GM23338 (cell line): ENCODE measurements at regions not wholly inside any gene's neighbourhood (a gene's known extent, or its start where the extent isn't known, plus 50 kb on each side); places are given as distances from the start of the nearest gene placed in this dataset.

Experiments used
- ATAC-seq: fragments of 200-7000 bp; cut with Tn5 transposase; 3 replicates; pipeline ENCODE4 v1.9.1; 2020
- DNase-seq: peaks from one replicate; pipeline ENCODE4 v3.0.0-alpha.2; 2015; ENCODE audit warnings: low spot score
- H2AFZ ChIP-seq: fragments of 200-600 bp; sonication (generic); 2 replicates; pipeline ENCODE4 v1.8.0; 2016; ENCODE audit warnings: antibody characterized with exemption, mild to moderate bottlenecking, moderate library complexity
- H3F3A ChIP-seq: fragments of 200-600 bp; sonication (generic); replicated peaks from 2 replicates; pipeline ENCODE4 v1.8.0; 2017; ENCODE audit warnings: antibody characterized with exemption, mixed run types, low read depth
- H3K27ac ChIP-seq: fragments of 200-600 bp; sonication (generic); 2 replicates; pipeline ENCODE4 v1.6.1; 2016; ENCODE audit warnings: low read depth
- H3K27me3 ChIP-seq: fragments of 200-600 bp; sonication (generic); 2 replicates; pipeline ENCODE4 v1.8.0; 2016; ENCODE audit warnings: mild to moderate bottlenecking, mixed run types, moderate library complexity; ENCODE audit not compliant: insufficient read depth
- H3K36me3 ChIP-seq: fragments of 200-600 bp; sonication (generic); 2 replicates; pipeline ENCODE4 v1.8.0; 2016; ENCODE audit warnings: mild to moderate bottlenecking; ENCODE audit not compliant: insufficient read depth
- H3K4me1 ChIP-seq: fragments of 200-600 bp; sonication (generic); 2 replicates; pipeline ENCODE4 v1.8.0; 2016; ENCODE audit warnings: mild to moderate bottlenecking, moderate library complexity; ENCODE audit not compliant: insufficient read depth
- H3K4me2 ChIP-seq: fragments of 200-600 bp; sonication (generic); 2 replicates; pipeline ENCODE4 v1.7.1; 2017; ENCODE audit warnings: mixed run types
- H3K4me3 ChIP-seq: fragments of 200-600 bp; sonication (generic); 2 replicates; pipeline ENCODE4 v1.6.1; 2016; ENCODE audit warnings: mixed run types
- H3K79me2 ChIP-seq: fragments of 200-600 bp; sonication (generic); replicated peaks from 2 replicates; pipeline ENCODE4 v1.8.0; 2017; ENCODE audit warnings: mild to moderate bottlenecking; ENCODE audit not compliant: insufficient read depth
- H3K9me2 ChIP-seq: fragments of 200-600 bp; sonication (generic); 2 replicates; pipeline ENCODE4 v1.8.0; 2017; ENCODE audit not compliant: insufficient read depth
- H4K20me1 ChIP-seq: fragments of 200-600 bp; sonication (generic); replicated peaks from 2 replicates; pipeline ENCODE4 v1.8.0; 2017; ENCODE audit warnings: mild to moderate bottlenecking; ENCODE audit not compliant: insufficient read depth
- H3K27ac Mint-ChIP-seq: 2 replicates; pipeline ENCODE4 v1.8.0; 2020; ENCODE audit warnings: inconsistent platforms, mild to moderate bottlenecking, moderate library complexity, mixed read lengths
- H3K27me3 Mint-ChIP-seq: 3 replicates; pipeline ENCODE4 v1.8.0; 2022; ENCODE audit warnings: low read depth, mild to moderate bottlenecking, moderate library complexity, mixed read lengths, inconsistent platforms; ENCODE audit not compliant: insufficient read depth, poor library complexity
- H3K36me3 Mint-ChIP-seq: 3 replicates; pipeline ENCODE4 v1.8.0; 2021; ENCODE audit warnings: low read depth, mild to moderate bottlenecking, inconsistent platforms, moderate library complexity, mixed read lengths
- H3K4me1 Mint-ChIP-seq: 3 replicates; pipeline ENCODE4 v1.8.0; 2020; ENCODE audit warnings: mild to moderate bottlenecking, inconsistent platforms, mixed read lengths
- H3K4me3 Mint-ChIP-seq: 3 replicates; pipeline ENCODE4 v1.8.0; 2021; ENCODE audit warnings: moderate library complexity, mild to moderate bottlenecking, inconsistent platforms, mixed read lengths
- H3K9me3 Mint-ChIP-seq: 3 replicates; pipeline ENCODE4 v1.8.0; 2020; ENCODE audit warnings: moderate library complexity, mild to moderate bottlenecking, inconsistent platforms, mixed read lengths
- CREB1 ChIP-seq: fragments of 250-450 bp; sonication (Bioruptor Pico); IDR thresholded peaks from 2 replicates; pipeline ENCODE4 v1.5.0; 2020; ENCODE audit warnings: low read depth, mild to moderate bottlenecking, moderate library complexity
- CTCF ChIP-seq, 2 experiments: fragments of 200-600 bp in 1 of 2; sonication (generic) in 1 of 2; conservative IDR thresholded peaks; 2 replicates each; pipeline versions ENCODE4 v1.5.1 to v1.6.1; 2016 to 2017; ENCODE audit warnings: antibody characterized with exemption in 2 of 2, low read depth in 2 of 2, mild to moderate bottlenecking in 2 of 2, moderate library complexity in 1 of 2
- ETS1 ChIP-seq: IDR thresholded peaks from 2 replicates; pipeline ENCODE4 v1.6.1; 2016; ENCODE audit warnings: antibody characterized with exemption
- EZH2 ChIP-seq: fragments of 200-600 bp; sonication (generic); IDR thresholded peaks from one replicate; pipeline ENCODE4 v1.8.0; 2017; ENCODE audit warnings: antibody characterized with exemption, mild to moderate bottlenecking, low read depth; ENCODE audit not compliant: unreplicated experiment
- EZH2phosphoT487 ChIP-seq: fragments of 200-600 bp; sonication (generic); IDR thresholded peaks from one replicate; pipeline ENCODE4 v1.8.1; 2018; ENCODE audit warnings: antibody characterized with exemption; ENCODE audit not compliant: unreplicated experiment
- JUNB ChIP-seq: IDR thresholded peaks from one replicate; pipeline ENCODE4 v1.6.1; 2016; ENCODE audit warnings: antibody characterized with exemption; ENCODE audit not compliant: unreplicated experiment
- NANOG ChIP-seq: IDR thresholded peaks from 2 replicates; pipeline ENCODE4 v1.6.1; 2016; ENCODE audit warnings: antibody characterized with exemption, borderline replicate concordance
- POLR2AphosphoS5 ChIP-seq: IDR thresholded peaks from 2 replicates; pipeline ENCODE4 v1.6.1; 2016; ENCODE audit warnings: antibody characterized with exemption, low read depth
- REST ChIP-seq: IDR thresholded peaks from one replicate; pipeline ENCODE4 v1.6.1; 2018; ENCODE audit warnings: antibody characterized with exemption; ENCODE audit not compliant: unreplicated experiment
- STAT1 ChIP-seq: IDR thresholded peaks from one replicate; pipeline ENCODE4 v1.6.1; 2016; ENCODE audit warnings: antibody characterized with exemption; ENCODE audit not compliant: unreplicated experiment
- ZNF114 ChIP-seq: fragments of 250-450 bp; sonication (Bioruptor Pico); IDR thresholded peaks from 2 replicates; pipeline ENCODE4 v1.5.0; 2020; ENCODE audit warnings: mild to moderate bottlenecking, moderate library complexity
- ZNF331 ChIP-seq: fragments of 250-450 bp; sonication (Bioruptor Pico); IDR thresholded peaks from 2 replicates; pipeline ENCODE4 v1.5.0; 2020; ENCODE audit warnings: low read depth, mild to moderate bottlenecking, moderate library complexity
- ZNF462 ChIP-seq: fragments of 250-450 bp; sonication (Bioruptor Pico); IDR thresholded peaks from 2 replicates; pipeline ENCODE4 v1.5.0; 2020; ENCODE audit warnings: mild to moderate bottlenecking, moderate library complexity

- Histone ChIP-seq H3K4me3 (no peak overlapping the region), H4K20me1 (no peaks in the 10 kb centered on the region), H3K9me2 (no peaks in the 10 kb centered on the region), H2AFZ (no peak overlapping the region), H3K36me3 (peaks cover under 1% of the 10 kb centered on the region; the same call in 1 of the 2 replicates), H3K4me1 (no peaks in the 10 kb centered on the region), H3K79me2 (no peaks in the 10 kb centered on the region), H3K4me2 (no peak overlapping the region), H3K27me3 (no peaks in the 10 kb centered on the region), H3K27ac (no peak overlapping the region), H3F3A (no peaks in the 10 kb centered on the region)
- peaks cover 3% of the 10 kb centered on the region for H3K9me3 Mint-ChIP-seq
- no peak overlapping the region for H3K27ac Mint-ChIP-seq
- no peak for DNase-seq
- H3K4me1 Mint-ChIP-seq: peaks cover 6% of the 10 kb centered on the region; the same call in 2 of the 3 replicates
- H3K27me3 Mint-ChIP-seq: no peaks in the 10 kb centered on the region
- H3K36me3 Mint-ChIP-seq: peaks cover 3% of the 10 kb centered on the region; the same call in 2 of the 3 replicates
- no peak for ATAC-seq
- H3K4me3 Mint-ChIP-seq: no peak overlapping the region
- TF ChIP-seq ZNF331 (no peak), POLR2AphosphoS5 (no peak), STAT1 (no peak), ETS1 (no peak), REST (no peak), ZNF462 (CRISPR knock-in tag) (no peak), CTCF (conservative IDR thresholded peaks at IDR 0.05; ENCODE audit: low read depth in 2 of 2) (no peak), NANOG (no peak), ZNF114 (CRISPR knock-in tag) (no peak), JUNB (no peak), EZH2phosphoT487 (no peak), EZH2 (no peak), CREB1 (no peak)
These were observed 1093.7 kb downstream of the SLC6A15 start for GRCh38 chr12:83818881-83819280.
